Endothelial cell of umbilical vein (primary cell): ENCODE measurements at regions not wholly inside any gene's neighbourhood (a gene's known extent, or its start where the extent isn't known, plus 50 kb on each side); places are given as distances from the start of the nearest gene placed in this dataset.

Experiments used
- BruUV-seq: library from RNA; stranded (reverse); fragments of 400-500 nt; replicated peaks from 2 replicates; lab custom pipeline; 2021; lab: Mats Ljungman, UMichigan
- CTCF ChIA-PET: fragments of 300-600, 350-600 bp; sonication (Branson Sonifier 250); formaldehyde crosslinking; loops from one replicate; lab custom pipeline; 2021; ENCODE audit warnings: antibody characterized with exemption, inconsistent platforms; lab: Charles Lee
- POLR2A ChIA-PET: fragments of 300-600, 350-600 bp; sonication (Branson Sonifier 250); formaldehyde crosslinking; loops from one replicate; lab custom pipeline; 2021; ENCODE audit warnings: antibody characterized with exemption, inconsistent platforms; lab: Charles Lee
- DNase-seq: peaks from one replicate; pipeline ENCODE4 v3.0.0-alpha.2; 2011; ENCODE audit warnings: low read depth, low spot score
- FAIRE-seq: peaks from 2 replicates; lab custom pipeline; 2011; peaks lifted over from hg19 to GRCh38; lab: Jason Lieb, UNC
- H2AFZ ChIP-seq: 2 replicates; pipeline ENCODE4 v1.6.0; 2012; ENCODE audit warnings: low read depth, low read length, control low read depth, inconsistent platforms
- H3K27ac ChIP-seq: 2 replicates; pipeline ENCODE4 v1.5.1; 2011; ENCODE audit warnings: low read depth, mild to moderate bottlenecking, control low read depth, low read length, moderate library complexity; ENCODE audit not compliant: insufficient read depth
- H3K27me3 ChIP-seq, 2 experiments: 2 replicates each; pipeline versions ENCODE4 v1.6.0 to v1.6.1; 2011; ENCODE audit warnings: low read length in 2 of 2, mixed read lengths in 1 of 2; ENCODE audit not compliant: control insufficient read depth in 2 of 2, insufficient read depth in 2 of 2
- H3K36me3 ChIP-seq, 2 experiments: 2 replicates in 1 of 2; 3 replicates in 1 of 2; pipeline ENCODE4 v1.5.1; 2011; ENCODE audit warnings: low read length in 2 of 2, mild to moderate bottlenecking in 1 of 2, moderate library complexity in 1 of 2; ENCODE audit not compliant: control insufficient read depth in 2 of 2, insufficient read depth in 2 of 2; ENCODE audit errors: extremely low read depth in 1 of 2
- H3K4me1 ChIP-seq: 3 replicates; pipeline ENCODE4 v1.5.1; 2011; ENCODE audit warnings: mild to moderate bottlenecking, low read length; ENCODE audit not compliant: control insufficient read depth, insufficient read depth; ENCODE audit errors: extremely low read depth
- H3K4me2 ChIP-seq: 2 replicates; pipeline ENCODE4 v1.6.1; 2011; ENCODE audit warnings: low read length, control low read depth, mixed read lengths; ENCODE audit not compliant: insufficient read depth
- H3K4me3 ChIP-seq, 3 experiments: fragments of 200-600 bp in 1 of 3; sonication (generic), shearing (Covaris generic) in 1 of 3; replicated peaks in 1 of 3; 2 replicates each; pipeline ENCODE4 v1.5.1; 2011 to 2016; ENCODE audit warnings: control low read depth in 3 of 3, low read length in 3 of 3, mild to moderate bottlenecking in 2 of 3, inconsistent platforms in 1 of 3, low read depth in 1 of 3, moderate library complexity in 1 of 3; ENCODE audit not compliant: insufficient read depth in 1 of 3
- H3K79me2 ChIP-seq: 2 replicates; pipeline ENCODE4 v1.6.0; 2012; ENCODE audit warnings: low read length, inconsistent platforms; ENCODE audit not compliant: control insufficient read depth, insufficient read depth
- H3K9ac ChIP-seq: replicated peaks from 2 replicates; pipeline ENCODE3; 2011; ENCODE audit warnings: low read length, control low read depth; ENCODE audit not compliant: insufficient read depth; ENCODE audit errors: extremely low read depth
- H3K9me1 ChIP-seq: replicated peaks from 3 replicates; pipeline ENCODE4 v1.6.0; 2011; ENCODE audit warnings: mild to moderate bottlenecking, low read length; ENCODE audit not compliant: control insufficient read depth, insufficient read depth; ENCODE audit errors: extremely low read depth
- H3K9me3 ChIP-seq: replicated peaks from 2 replicates; pipeline ENCODE4 v1.5.1; 2012; ENCODE audit warnings: low read length, inconsistent platforms; ENCODE audit not compliant: control insufficient read depth, insufficient read depth
- H4K20me1 ChIP-seq: replicated peaks from 2 replicates; pipeline ENCODE3; 2011; ENCODE audit warnings: mild to moderate bottlenecking, low read length; ENCODE audit not compliant: control insufficient read depth, insufficient read depth; ENCODE audit errors: extremely low read depth
- EZH2 ChIP-seq: IDR thresholded peaks from 2 replicates; pipeline ENCODE4 v1.6.1; 2012; ENCODE audit warnings: borderline replicate concordance, low read depth, mild to moderate bottlenecking, moderate library complexity, low read length, inconsistent platforms; ENCODE audit not compliant: severe bottlenecking
- FOS ChIP-seq: IDR thresholded peaks from 2 replicates; pipeline ENCODE4 v1.6.1; 2011; ENCODE audit warnings: mild to moderate bottlenecking, low read length, moderate library complexity, borderline replicate concordance; ENCODE audit not compliant: insufficient read depth
- GATA2 ChIP-seq: IDR thresholded peaks from 2 replicates; pipeline ENCODE4 v1.7.0; 2011; ENCODE audit warnings: low read depth, mild to moderate bottlenecking, moderate library complexity, mixed read lengths, low read length; ENCODE audit not compliant: insufficient read length, insufficient read depth
- JUN ChIP-seq: IDR thresholded peaks from 2 replicates; pipeline ENCODE4 v1.6.1; 2011; ENCODE audit warnings: borderline replicate concordance, low read depth; ENCODE audit not compliant: insufficient read length, insufficient read depth
- MYC ChIP-seq: IDR thresholded peaks from one replicate; pipeline ENCODE4 v1.6.1; 2011; ENCODE audit warnings: mild to moderate bottlenecking, low read depth, low read length
- POLR2A ChIP-seq: IDR thresholded peaks from 2 replicates; pipeline ENCODE4 v1.6.1; 2012; ENCODE audit warnings: low read depth, mild to moderate bottlenecking, control low read depth, low read length
- POLR2AphosphoS5 ChIP-seq: IDR thresholded peaks from 2 replicates; pipeline ENCODE4 v1.6.1; 2012; ENCODE audit warnings: low read depth, mild to moderate bottlenecking, control low read depth, low read length, moderate library complexity; ENCODE audit not compliant: insufficient read depth
- dilution Hi-C: fragments of 300-500 bp; cut with MboI; formaldehyde crosslinking; loops from one replicate; pipeline ENCODE4 v1.15.0; 2019; ENCODE audit warnings: low sequenced_read_pairs; ENCODE audit not compliant: extremely low pct_ligation_motif_present
- intact Hi-C: fragments of 100-400 bp; cut with micrococcal nuclease; formaldehyde crosslinking; loops from one replicate; pipeline ENCODE4 v1.10.0; 2022
- TF ChIP-seq, protein P1 (sequence below): IDR thresholded peaks from 2 replicates; pipeline ENCODE4 v1.6.1; 2011; ENCODE audit not compliant: insufficient read depth, insufficient read length
- TF ChIP-seq, protein P2 (sequence below), 2 donors: IDR thresholded peaks; 1 replicate in 1 of 2; 2 replicates in 1 of 2; pipeline ENCODE4 v1.5.1; 2011; ENCODE audit warnings: low read length in 2 of 2, mild to moderate bottlenecking in 2 of 2, moderate library complexity in 2 of 2, control low read depth in 1 of 2, inconsistent platforms in 1 of 2, low read depth in 1 of 2; ENCODE audit not compliant: insufficient read depth in 1 of 2; ENCODE audit errors: extremely low read depth in 1 of 2

DNA sequence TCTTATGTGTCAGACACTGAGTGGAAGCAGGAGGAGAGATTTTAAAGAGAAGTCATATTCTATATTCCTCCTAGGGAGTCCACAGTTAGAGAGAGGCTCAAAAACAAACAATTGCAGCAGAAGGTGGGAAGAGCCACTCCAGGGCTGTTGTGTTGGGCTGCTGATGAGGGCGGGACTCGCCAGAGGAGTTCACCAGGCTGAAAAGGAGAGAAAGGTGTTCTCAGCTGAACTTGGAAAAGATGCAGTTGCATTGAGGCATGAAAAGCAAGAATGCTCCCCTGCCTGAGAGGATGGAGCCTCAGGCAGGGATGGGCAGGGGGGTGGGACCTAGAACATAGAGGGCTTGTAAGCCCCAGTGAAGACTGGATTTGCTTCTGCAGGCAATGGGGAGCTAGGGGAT, 324.2 kb downstream of the CXCL12 start:
- no peaks in the 10 kb centered on the region for H3K79me2 ChIP-seq
- H3K27me3 ChIP-seq, result no peaks in the 10 kb centered on the region
- FAIRE-seq (no peak), DNase-seq (no peak)
- no TSS peak for BruUV-seq
- no peak overlapping the region for H2AFZ ChIP-seq
- POLR2A ChIA-PET, result no interaction called here
- no peaks in the 10 kb centered on the region for H3K4me1 ChIP-seq
- H3K9me1 ChIP-seq, result no peaks in the 10 kb centered on the region
- no peaks in the 10 kb centered on the region for H3K9me3 ChIP-seq
- TF ChIP-seq FOS, result no peak
- TF ChIP-seq, protein P1, sequence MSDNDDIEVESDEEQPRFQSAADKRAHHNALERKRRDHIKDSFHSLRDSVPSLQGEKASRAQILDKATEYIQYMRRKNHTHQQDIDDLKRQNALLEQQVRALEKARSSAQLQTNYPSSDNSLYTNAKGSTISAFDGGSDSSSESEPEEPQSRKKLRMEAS, result no peak
- no peak for TF ChIP-seq JUN
- no peaks in the 10 kb centered on the region for H3K36me3 ChIP-seq
- H3K4me2 ChIP-seq, result no peak overlapping the region
- dilution Hi-C loops (no loop called here), intact Hi-C loops (no loop called here)
- H3K4me3 ChIP-seq, result no peak overlapping the region
- H3K9ac ChIP-seq, result no peak overlapping the region
- CTCF ChIA-PET, result no interaction called here
- H4K20me1 ChIP-seq, result no peaks in the 10 kb centered on the region
- H3K27ac ChIP-seq, result no peak overlapping the region

DNA sequence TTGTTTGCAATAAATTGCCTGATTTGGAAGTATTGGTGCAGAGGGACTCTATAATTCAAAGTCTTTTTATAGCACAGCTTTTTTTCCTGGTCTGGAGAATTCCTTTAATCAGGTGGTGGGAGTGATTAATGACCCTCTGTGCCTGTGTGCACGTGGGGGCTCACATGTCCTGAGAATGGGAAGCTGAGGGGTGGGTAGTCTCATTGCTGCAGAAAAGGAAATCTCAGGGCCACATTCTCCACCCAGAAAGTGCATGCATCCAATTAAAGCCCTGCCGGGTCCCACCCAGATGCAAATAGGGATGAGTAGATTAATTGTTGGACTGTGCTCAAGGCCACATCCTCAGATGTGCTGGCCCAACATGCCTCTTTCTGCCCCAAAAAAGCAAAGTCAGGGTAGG, 324.7 kb downstream of the CXCL12 start:
- dilution Hi-C loops, result no loop called here
- no peaks in the 10 kb centered on the region for H3K9me3 ChIP-seq
- no TSS peak for BruUV-seq
- H3K4me2 ChIP-seq, result no peak overlapping the region
- no peak overlapping the region for H3K27ac ChIP-seq
- no peaks in the 10 kb centered on the region for H4K20me1 ChIP-seq
- H3K4me3 ChIP-seq, result no peak overlapping the region
- no peak overlapping the region for H3K9ac ChIP-seq
- no peaks in the 10 kb centered on the region for H3K4me1 ChIP-seq
- no peak for FAIRE-seq
- H3K36me3 ChIP-seq, result no peaks in the 10 kb centered on the region
- H2AFZ ChIP-seq, result no peak overlapping the region
- no peaks in the 10 kb centered on the region for H3K27me3 ChIP-seq
- POLR2A ChIA-PET, result no interaction called here
- no peaks in the 10 kb centered on the region for H3K9me1 ChIP-seq
- H3K79me2 ChIP-seq, result no peaks in the 10 kb centered on the region
- TF ChIP-seq POLR2AphosphoS5 (no peak), EZH2 (no peak), JUN (no peak), GATA2 (no peak), FOS (no peak), MYC (no peak), POLR2A (no peak)
- TF ChIP-seq, protein P1, result no peak
- TF ChIP-seq, protein P2, sequence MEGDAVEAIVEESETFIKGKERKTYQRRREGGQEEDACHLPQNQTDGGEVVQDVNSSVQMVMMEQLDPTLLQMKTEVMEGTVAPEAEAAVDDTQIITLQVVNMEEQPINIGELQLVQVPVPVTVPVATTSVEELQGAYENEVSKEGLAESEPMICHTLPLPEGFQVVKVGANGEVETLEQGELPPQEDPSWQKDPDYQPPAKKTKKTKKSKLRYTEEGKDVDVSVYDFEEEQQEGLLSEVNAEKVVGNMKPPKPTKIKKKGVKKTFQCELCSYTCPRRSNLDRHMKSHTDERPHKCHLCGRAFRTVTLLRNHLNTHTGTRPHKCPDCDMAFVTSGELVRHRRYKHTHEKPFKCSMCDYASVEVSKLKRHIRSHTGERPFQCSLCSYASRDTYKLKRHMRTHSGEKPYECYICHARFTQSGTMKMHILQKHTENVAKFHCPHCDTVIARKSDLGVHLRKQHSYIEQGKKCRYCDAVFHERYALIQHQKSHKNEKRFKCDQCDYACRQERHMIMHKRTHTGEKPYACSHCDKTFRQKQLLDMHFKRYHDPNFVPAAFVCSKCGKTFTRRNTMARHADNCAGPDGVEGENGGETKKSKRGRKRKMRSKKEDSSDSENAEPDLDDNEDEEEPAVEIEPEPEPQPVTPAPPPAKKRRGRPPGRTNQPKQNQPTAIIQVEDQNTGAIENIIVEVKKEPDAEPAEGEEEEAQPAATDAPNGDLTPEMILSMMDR (IDR thresholded peaks at IDR 0.05; ENCODE audit: extremely low read depth in 1 of 2, insufficient read depth in 1 of 2, low read depth in 1 of 2, low read length in 2 of 2), result no peak
- intact Hi-C loops, result no loop called here
- no peak for DNase-seq
- CTCF ChIA-PET, result no interaction called here
